GM19043 (cell line): ENCODE measurements at regions not wholly inside any gene's neighbourhood (a gene's known extent, or its start where the extent isn't known, plus 50 kb on each side); places are given as distances from the start of the nearest gene placed in this dataset.

ENCODE experiments used
- ATAC-seq: cut with Tn5 transposase; IDR thresholded peaks from one replicate; pipeline ENCODE4 v1.9.1; 2021; ENCODE audit warnings: low read depth; ENCODE audit not compliant: unreplicated experiment

GRCh38 chr5:145292278-145292677 is 542.9 kb downstream of the PRELID2 start:
- ATAC-seq: no peak

GRCh38 chr5:145283141-145283810 is 551.9 kb downstream of the PRELID2 start:
- ATAC-seq: no peak

DNA sequence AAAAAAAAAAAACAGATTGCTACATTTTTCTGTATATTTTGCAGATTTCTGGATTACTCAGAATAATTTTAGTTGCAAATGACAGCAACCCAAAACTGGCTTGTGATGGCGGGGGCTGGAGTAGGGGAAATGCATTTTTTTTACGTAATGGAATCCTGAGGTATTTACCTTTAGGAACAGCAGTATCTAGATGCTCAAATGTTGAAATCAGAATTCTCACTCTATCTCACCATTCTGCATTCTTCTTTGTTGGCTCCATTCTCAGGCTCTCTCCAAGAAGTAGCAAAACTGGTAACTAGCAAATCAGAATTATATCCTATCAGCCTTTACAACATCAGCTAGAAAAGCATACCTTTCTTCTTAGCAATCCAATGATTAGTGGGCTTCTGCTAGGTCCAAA is 554.3 kb downstream of the PRELID2 start:
- no peak for ATAC-seq

DNA sequence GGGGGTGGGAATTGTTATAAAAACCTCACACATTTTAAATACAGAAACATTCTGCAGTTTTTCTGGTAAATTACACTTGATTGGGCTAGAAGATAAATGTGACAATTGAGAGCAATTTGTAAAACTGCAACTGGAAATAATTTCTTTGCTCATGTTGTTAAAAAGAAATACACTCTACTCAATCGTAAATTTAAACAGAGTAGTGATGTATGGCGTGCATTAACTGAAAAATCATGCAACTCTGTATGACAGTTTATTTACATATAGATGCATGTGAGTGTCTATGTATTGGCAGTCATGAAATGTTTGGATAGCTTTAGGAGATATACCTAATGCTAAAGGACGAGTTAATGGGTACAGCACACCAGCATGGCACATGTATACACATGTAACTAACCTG is 554.9 kb downstream of the PRELID2 start:
- ATAC-seq: no peak

- ATAC-seq: no peak
Observed at GRCh38 chr5:145260670-145261069, 574.5 kb downstream of the PRELID2 start.

GRCh38 chr5:145247745-145248040 is 587.4 kb downstream of the PRELID2 start:
- ATAC-seq: no peak

GRCh38 chr5:145246961-145247744 is 588.0 kb downstream of the PRELID2 start:
- ATAC-seq: no peak

DNA sequence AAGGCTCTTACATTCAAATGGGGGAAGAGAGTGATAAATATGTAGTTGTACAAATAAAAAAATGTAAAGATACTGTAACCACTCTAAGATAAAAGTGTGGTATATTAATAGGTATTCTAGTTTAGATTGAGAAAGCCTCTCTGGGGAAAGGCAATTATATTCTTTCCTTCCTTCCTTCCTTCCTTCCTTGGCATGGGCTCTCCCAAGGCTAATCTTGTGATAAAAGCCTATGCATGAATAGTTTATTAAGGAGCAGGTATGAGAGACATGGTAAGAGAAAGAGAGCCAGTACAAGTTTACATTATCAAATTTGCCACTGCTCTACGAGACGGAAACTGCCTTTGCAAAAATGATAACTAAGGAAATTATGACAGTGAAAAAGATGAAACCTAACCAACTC is 588.8 kb downstream of the PRELID2 start:
- ATAC-seq: no peak

GRCh38 chr5:145245354-145245753 is 589.8 kb downstream of the PRELID2 start:
- no peak for ATAC-seq

DNA sequence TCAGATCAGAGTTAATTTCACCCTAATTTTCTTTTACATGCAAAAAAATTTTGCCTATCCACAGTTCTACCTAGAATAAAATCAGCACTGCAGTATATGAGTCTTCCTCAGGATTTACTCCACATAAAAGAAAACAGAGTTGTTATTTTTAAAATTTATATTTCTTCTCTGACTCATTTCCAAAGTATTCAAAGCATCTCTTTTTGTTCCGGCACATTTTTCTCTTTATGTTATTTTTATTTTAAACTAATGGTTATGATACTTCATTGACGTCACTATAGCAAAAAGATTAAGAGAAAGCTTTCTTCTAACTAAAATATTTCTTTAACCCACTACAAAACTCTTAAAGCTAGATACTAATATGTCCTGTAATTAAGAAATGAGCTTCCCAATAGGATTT is 590.4 kb downstream of the PRELID2 start:
- ATAC-seq: no peak

DNA sequence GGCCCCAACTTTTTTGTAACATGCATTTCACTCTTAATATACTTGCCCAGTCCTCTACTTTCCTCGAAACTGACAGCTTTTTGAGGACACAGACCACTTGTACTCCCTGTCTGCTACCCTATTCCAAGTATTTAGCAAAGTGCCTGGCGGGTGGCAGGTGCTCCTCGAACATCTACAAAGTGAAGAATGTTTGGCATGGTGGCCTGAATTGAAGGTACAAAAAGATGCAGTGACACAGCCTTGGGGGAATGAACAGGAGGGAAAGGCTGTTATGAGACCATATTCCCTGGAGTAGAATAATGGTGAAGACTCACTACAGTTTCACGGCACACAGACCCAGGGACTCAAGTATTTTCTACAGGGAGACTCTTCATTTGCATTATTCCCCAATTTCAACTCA is 590.9 kb downstream of the PRELID2 start:
- ATAC-seq: no peak

GRCh38 chr5:145243016-145243415 is 592.1 kb downstream of the PRELID2 start:
- no peak for ATAC-seq

DNA sequence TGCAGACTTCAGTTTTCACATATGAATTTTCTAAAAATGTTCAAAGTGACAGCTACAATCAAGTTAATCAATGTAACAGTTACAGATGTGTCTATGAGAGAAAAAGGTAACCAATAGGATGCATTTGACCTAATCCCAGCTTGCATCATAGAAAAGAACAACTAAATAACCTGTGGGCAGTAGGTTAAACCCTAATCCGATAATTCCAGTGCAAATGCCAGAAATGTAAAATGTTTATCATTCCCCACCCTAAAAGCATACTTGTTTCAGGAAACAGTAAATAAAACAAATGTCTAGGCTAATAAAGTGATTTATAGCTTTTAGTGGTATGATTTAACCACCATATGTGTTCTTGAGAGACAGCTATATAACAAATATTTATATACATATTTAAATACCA is 592.6 kb downstream of the PRELID2 start:
- no peak for ATAC-seq

DNA sequence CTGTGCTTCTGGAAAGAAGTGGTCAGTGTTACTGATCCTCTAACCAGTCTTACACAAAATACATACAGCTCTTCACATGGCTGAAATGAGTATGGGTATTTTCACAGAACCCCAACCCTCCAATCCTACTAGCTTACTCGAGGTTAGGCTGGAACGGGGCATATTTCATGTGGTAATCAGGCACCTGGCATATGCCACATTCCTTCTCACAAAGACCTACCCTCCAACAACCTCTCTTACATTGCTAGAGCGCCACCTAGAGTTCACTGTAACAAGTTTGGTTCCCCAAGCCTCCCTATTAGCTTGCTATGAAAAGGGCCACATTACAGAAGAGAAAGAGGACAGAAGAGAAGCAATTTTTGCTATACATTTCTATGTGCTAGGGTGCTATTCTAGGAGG is 597.3 kb downstream of the PRELID2 start:
- ATAC-seq: no peak

DNA sequence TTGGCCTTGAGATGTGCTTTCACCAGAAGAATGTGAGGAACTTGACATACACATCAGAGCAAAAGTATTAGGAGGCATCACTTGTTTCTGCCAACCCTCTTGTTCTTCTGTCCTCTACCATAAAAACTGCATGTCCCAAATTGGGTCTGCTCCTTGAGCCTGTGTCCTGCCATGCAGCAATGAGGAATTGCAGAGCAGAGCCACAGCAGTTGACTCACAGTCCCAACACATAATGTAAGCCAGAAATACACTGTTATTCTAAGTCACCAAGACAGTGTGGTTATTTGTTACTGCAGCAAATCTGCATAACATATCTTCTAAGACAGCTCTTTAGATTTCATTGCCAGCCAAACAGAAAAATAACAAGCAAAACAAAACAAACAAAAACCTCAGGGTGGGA is 598.2 kb downstream of the PRELID2 start:
- ATAC-seq: no peak

DNA sequence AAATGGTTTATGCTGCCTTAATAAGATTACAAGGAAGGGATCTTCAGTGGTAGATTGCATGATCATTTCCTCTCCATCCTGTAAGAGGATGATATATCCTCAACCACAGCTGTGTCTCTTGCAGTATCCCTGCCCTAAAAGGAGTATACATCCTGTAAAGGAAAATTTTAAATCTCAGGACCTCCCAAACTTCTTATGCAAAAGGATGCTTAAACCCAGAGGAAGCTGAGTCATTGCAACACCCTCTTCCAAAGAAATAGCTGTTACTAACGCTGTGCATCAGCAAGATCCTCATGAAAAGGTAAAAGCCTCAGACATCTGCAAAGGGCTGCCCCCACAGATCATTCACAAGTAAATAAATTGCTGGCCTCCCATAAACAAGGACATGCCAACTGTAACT is 599.0 kb downstream of the PRELID2 start:
- no peak for ATAC-seq

GRCh38 chr5:145233461-145233860 is 601.7 kb downstream of the PRELID2 start:
- no peak for ATAC-seq

DNA sequence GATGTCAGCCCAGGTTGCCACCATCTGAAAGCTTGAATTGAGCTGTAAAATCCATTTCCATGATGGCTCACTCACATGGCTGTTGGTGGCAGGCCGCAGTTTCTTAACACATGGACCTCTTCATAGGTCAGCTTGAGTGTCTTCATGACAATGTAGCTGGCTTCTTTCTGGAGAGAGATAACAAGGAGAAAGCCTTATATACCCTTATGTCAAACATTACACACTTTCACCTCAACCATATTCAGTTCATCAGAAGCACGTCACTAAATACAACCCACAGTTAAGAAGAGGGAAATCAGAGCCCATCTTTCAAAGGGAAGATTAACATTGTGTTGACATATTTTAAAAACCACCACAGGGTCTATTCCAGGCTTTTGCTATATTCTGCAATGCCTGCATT is 604.4 kb downstream of the PRELID2 start:
- ATAC-seq: no peak

- ATAC-seq: no peak
Observed at GRCh38 chr5:145228564-145228963, 606.6 kb downstream of the PRELID2 start.

- ATAC-seq: no peak
Observed at GRCh38 chr5:145227881-145228280, 607.3 kb downstream of the PRELID2 start.

DNA sequence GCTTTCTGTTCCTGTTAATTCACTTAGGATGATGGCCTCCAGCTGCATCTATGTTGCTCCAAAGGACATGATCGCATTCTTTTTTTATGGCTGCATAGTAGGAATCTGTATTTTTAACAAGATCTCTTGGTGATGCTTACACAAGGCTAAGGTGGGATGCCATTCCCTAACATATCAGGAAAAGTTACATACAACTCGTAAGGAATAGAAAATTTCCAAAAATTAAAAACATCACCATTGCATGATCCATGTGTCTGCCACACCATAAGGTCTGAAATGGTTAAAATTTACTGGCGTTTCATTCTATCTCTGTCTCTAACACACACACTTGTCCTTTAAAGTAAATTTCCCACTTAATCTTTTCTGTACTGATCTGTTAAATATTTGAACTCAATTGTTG is 608.4 kb downstream of the PRELID2 start:
- ATAC-seq: no peak

DNA sequence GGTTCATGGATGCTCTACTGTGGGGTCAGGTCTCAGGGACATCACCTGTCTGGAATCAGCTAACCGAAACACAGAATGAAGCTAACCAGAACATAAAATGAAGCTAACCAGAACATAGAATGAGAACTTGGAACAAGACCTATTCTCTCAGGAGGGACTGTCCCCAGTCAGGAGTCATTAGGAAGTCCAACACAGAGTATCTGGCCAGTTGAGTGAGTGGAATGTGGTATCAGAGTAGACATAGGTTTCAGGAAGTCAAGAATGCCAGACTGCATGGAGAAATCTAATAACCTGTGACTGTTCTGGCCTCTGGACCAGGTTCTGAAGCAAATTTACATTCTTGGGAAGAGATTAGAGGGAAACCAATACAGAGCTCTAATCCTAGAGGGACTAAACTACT is 609.6 kb downstream of the PRELID2 start:
- ATAC-seq: no peak
